MM.1S (cell line): ENCODE measurements at regions not wholly inside any gene's neighbourhood (a gene's known extent, or its start where the extent isn't known, plus 50 kb on each side); places are given as distances from the start of the nearest gene placed in this dataset.

Experiments
- DNase-seq: peaks from one replicate; pipeline ENCODE4 v3.0.0-alpha.2; 2015
- H2AFZ ChIP-seq: fragments of 300-600 bp; sonication (generic); 2 replicates; pipeline ENCODE4 v1.6.0; 2016; ENCODE audit warnings: antibody characterized with exemption, low read length
- H3F3A ChIP-seq: fragments of 300-600 bp; sonication (generic); 2 replicates; pipeline ENCODE4 v1.6.1; 2016; ENCODE audit warnings: mild to moderate bottlenecking, antibody characterized with exemption, low read length, moderate library complexity, mixed read lengths; ENCODE audit not compliant: insufficient read depth
- H3K27ac ChIP-seq: fragments of 300-600 bp; sonication (generic); 2 replicates; pipeline ENCODE4 v1.5.1; 2016; ENCODE audit warnings: mild to moderate bottlenecking, low read length
- H3K27me3 ChIP-seq: fragments of 300-600 bp; sonication (generic); replicated peaks from 2 replicates; pipeline ENCODE4 v1.6.0; 2016; ENCODE audit warnings: low read length; ENCODE audit not compliant: insufficient read depth
- H3K36me3 ChIP-seq: fragments of 300-600 bp; sonication (generic); replicated peaks from 2 replicates; pipeline ENCODE4 v1.6.1; 2016; ENCODE audit warnings: mild to moderate bottlenecking, low read length, mixed read lengths; ENCODE audit not compliant: insufficient read depth
- H3K4me1 ChIP-seq: fragments of 300-600 bp; sonication (generic); 2 replicates; pipeline ENCODE4 v1.6.1; 2016; ENCODE audit warnings: low read length, mixed read lengths
- H3K4me2 ChIP-seq: fragments of 300-600 bp; sonication (generic); 2 replicates; pipeline ENCODE4 v1.6.0; 2016; ENCODE audit warnings: low read depth, low read length
- H3K4me3 ChIP-seq: fragments of 300-600 bp; sonication (generic); 2 replicates; pipeline ENCODE4 v1.5.1; 2016; ENCODE audit warnings: low read length, mixed read lengths
- H3K79me2 ChIP-seq: fragments of 300-600 bp; sonication (generic); 2 replicates; pipeline ENCODE4 v1.6.1; 2016; ENCODE audit warnings: mixed run types, low read length, mixed read lengths
- H3K9ac ChIP-seq: fragments of 300-600 bp; sonication (generic); 2 replicates; pipeline ENCODE4 v1.6.1; 2016; ENCODE audit warnings: low read length, mixed read lengths
- H3K9me2 ChIP-seq: fragments of 300-600 bp; sonication (generic); replicated peaks from 2 replicates; pipeline ENCODE4 v1.6.1; 2016; ENCODE audit warnings: mild to moderate bottlenecking, low read length, mixed read lengths; ENCODE audit not compliant: insufficient read depth
- H3K9me3 ChIP-seq: fragments of 300-600 bp; sonication (generic); replicated peaks from 2 replicates; pipeline ENCODE4 v1.6.1; 2016; ENCODE audit warnings: mild to moderate bottlenecking, low read length, mixed read lengths; ENCODE audit not compliant: insufficient read depth
- H4K20me1 ChIP-seq: fragments of 300-600 bp; sonication (generic); 2 replicates; pipeline ENCODE4 v1.6.1; 2016; ENCODE audit warnings: mild to moderate bottlenecking, low read length, moderate library complexity, mixed read lengths; ENCODE audit not compliant: insufficient read depth
- CTCF ChIP-seq: fragments of 300-600 bp; sonication (generic); IDR thresholded peaks from 2 replicates; pipeline ENCODE4 v1.5.1; 2016; ENCODE audit warnings: antibody characterized with exemption, low read length, mixed read lengths
- EZH2 ChIP-seq: fragments of 300-600 bp; sonication (generic); optimal IDR thresholded peaks from 2 replicates; pipeline ENCODE3; 2017; ENCODE audit warnings: low read depth, mild to moderate bottlenecking, antibody characterized with exemption, low read length, mixed read lengths
- EZH2phosphoT487 ChIP-seq: fragments of 300-600 bp; sonication (generic); IDR thresholded peaks from 2 replicates; pipeline ENCODE4 v1.6.1; 2018; ENCODE audit warnings: antibody characterized with exemption, low read length

- Histone ChIP-seq H3K79me2 (no peaks in the 10 kb centered on the region), H3K9ac (no peak overlapping the region), H3K36me3 (no peaks in the 10 kb centered on the region), H2AFZ (no peak overlapping the region), H4K20me1 (no peaks in the 10 kb centered on the region), H3K9me3 (no peaks in the 10 kb centered on the region), H3K9me2 (no peaks in the 10 kb centered on the region), H3K4me1 (no peaks in the 10 kb centered on the region), H3K27ac (no peak overlapping the region), H3K27me3 (no peaks in the 10 kb centered on the region), H3K4me3 (no peak overlapping the region), H3F3A (no peaks in the 10 kb centered on the region), H3K4me2 (no peak overlapping the region)
- no peak for TF ChIP-seq CTCF
- no peak for TF ChIP-seq EZH2phosphoT487
- no peak for TF ChIP-seq EZH2
- DNase-seq: no peak
These were observed 1252.8 kb upstream of the SEL1L start for GRCh38 chr14:82786483-82786880.

DNA sequence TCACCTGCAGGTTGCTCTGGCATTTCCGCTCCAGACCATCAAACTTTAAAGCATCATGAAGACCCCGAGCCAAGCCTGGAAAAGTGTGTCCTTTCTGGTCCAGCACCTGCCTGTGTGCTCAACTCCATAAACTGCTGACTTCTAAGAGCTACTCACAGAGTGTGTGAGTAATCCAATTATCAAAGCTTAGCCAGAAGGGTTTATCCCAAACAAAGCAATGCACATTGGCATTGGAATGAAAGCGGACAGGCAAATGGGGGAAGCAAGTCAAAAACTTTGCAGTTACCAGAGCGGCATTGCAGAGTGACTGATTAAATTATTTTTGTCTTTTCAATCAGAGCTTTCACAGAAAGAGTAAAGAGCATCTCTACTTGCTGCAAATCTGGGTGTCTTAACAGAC is 1262.4 kb upstream of the SEL1L start:
- H4K20me1 ChIP-seq: no peaks in the 10 kb centered on the region
- H3K4me3 ChIP-seq: no peak overlapping the region
- TF ChIP-seq EZH2phosphoT487 (no peak), CTCF (no peak), EZH2 (no peak)
- H3K36me3 ChIP-seq: no peaks in the 10 kb centered on the region
- H3K9me2 ChIP-seq: no peaks in the 10 kb centered on the region
- no peak overlapping the region for H3K9ac ChIP-seq
- H3F3A ChIP-seq: no peaks in the 10 kb centered on the region
- no peak overlapping the region for H3K27ac ChIP-seq
- H3K79me2 ChIP-seq: no peaks in the 10 kb centered on the region
- H3K27me3 ChIP-seq: no peaks in the 10 kb centered on the region
- no peaks in the 10 kb centered on the region for H3K4me1 ChIP-seq
- H3K9me3 ChIP-seq: no peaks in the 10 kb centered on the region
- H2AFZ ChIP-seq: no peak overlapping the region
- no peak overlapping the region for H3K4me2 ChIP-seq
- DNase-seq: no peak

GRCh38 chr14:82798276-82798675 is 1264.6 kb upstream of the SEL1L start:
- Histone ChIP-seq H2AFZ (no peak overlapping the region), H4K20me1 (no peaks in the 10 kb centered on the region), H3K27me3 (no peaks in the 10 kb centered on the region), H3K9me2 (no peaks in the 10 kb centered on the region), H3F3A (no peaks in the 10 kb centered on the region), H3K4me3 (no peak overlapping the region), H3K79me2 (no peaks in the 10 kb centered on the region), H3K9me3 (no peaks in the 10 kb centered on the region), H3K36me3 (no peaks in the 10 kb centered on the region), H3K4me2 (no peak overlapping the region), H3K9ac (no peak overlapping the region), H3K27ac (no peak overlapping the region), H3K4me1 (no peaks in the 10 kb centered on the region)
- TF ChIP-seq EZH2 (no peak), CTCF (no peak), EZH2phosphoT487 (no peak)
- DNase-seq: no peak
